ENCODE measurements at regions not wholly inside any gene's neighbourhood (a gene's known extent, or its start where the extent isn't known, plus 50 kb on each side); places are given as distances from the start of the nearest gene placed in this dataset.

GRCh38 chrX:22516893-22517292 lies 244.2 kb downstream of the CBLL2 start:
- H3K27ac ChIP-seq (ENCODE audit: control insufficient read depth, insufficient read depth), result no peak overlapping the region
- no peak overlapping the region for H3K9ac ChIP-seq (ENCODE audit: control insufficient read depth, insufficient read depth, low read length)
- RAD21 ChIA-PET (ENCODE audit: unreplicated experiment), result no interaction called here
- CTCF ChIA-PET, result no interaction called here
- WGBS (ENCODE audit: insufficient coverage, insufficient replicate concordance, low lambda C conversion rate, missing lambda C conversion rate), result 3% methylated on average over 5 of the region's 5 CpGs
- FAIRE-seq, result no peak
- H2AFZ ChIP-seq (ENCODE audit: control insufficient read depth, low read depth, low read length), result no peak overlapping the region
- H4K20me1 ChIP-seq (ENCODE audit: control insufficient read depth, insufficient read depth), result no peaks in the 10 kb centered on the region
- no peak for ATAC-seq
- no TSS peak for BruUV-seq (replicated peaks)
- SMC1A ChIA-PET (ENCODE audit: uncharacterized antibody, unreplicated experiment), result no interaction called here
- intact Hi-C loops (cut with micrococcal nuclease; ENCODE audit: unreplicated experiment) (no loop called here), in situ Hi-C loops (cut with MboI) (no loop called here)
- no peaks in the 10 kb centered on the region for H3K9me3 ChIP-seq (replicated peaks; ENCODE audit: control insufficient read depth, insufficient read depth, low read length)
- no peak overlapping the region for H3K4me3 ChIP-seq
- no peak overlapping the region for H3K4me2 ChIP-seq (ENCODE audit: control insufficient read depth, insufficient read depth)
- no peak for TF ChIP-seq CUX1 (IDR thresholded peaks at IDR 0.05; ENCODE audit: insufficient replicate concordance, low read depth, low read length)
- TF ChIP-seq, protein P1, sequence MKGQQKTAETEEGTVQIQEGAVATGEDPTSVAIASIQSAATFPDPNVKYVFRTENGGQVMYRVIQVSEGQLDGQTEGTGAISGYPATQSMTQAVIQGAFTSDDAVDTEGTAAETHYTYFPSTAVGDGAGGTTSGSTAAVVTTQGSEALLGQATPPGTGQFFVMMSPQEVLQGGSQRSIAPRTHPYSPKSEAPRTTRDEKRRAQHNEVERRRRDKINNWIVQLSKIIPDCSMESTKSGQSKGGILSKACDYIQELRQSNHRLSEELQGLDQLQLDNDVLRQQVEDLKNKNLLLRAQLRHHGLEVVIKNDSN (IDR thresholded peaks at IDR 0.05; ENCODE audit: borderline replicate concordance, extremely low read length, insufficient read depth, low read depth, low read length), result no peak
- no peak for TF ChIP-seq MYC (IDR thresholded peaks at IDR 0.05; ENCODE audit: insufficient read depth, insufficient read length, insufficient replicate concordance, low read length, severe bottlenecking)
- TF ChIP-seq TCF3 (IDR thresholded peaks at IDR 0.05; ENCODE audit: borderline replicate concordance, insufficient read depth, low read depth, low read length), result no peak
- TF ChIP-seq, protein P2, sequence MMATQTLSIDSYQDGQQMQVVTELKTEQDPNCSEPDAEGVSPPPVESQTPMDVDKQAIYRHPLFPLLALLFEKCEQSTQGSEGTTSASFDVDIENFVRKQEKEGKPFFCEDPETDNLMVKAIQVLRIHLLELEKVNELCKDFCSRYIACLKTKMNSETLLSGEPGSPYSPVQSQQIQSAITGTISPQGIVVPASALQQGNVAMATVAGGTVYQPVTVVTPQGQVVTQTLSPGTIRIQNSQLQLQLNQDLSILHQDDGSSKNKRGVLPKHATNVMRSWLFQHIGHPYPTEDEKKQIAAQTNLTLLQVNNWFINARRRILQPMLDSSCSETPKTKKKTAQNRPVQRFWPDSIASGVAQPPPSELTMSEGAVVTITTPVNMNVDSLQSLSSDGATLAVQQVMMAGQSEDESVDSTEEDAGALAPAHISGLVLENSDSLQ (IDR thresholded peaks at IDR 0.05), result no peak
- TF ChIP-seq SMARCA5 (IDR thresholded peaks at IDR 0.05), result no peak
- no peak for TF ChIP-seq NR2C1 (IDR thresholded peaks at IDR 0.05)
- no peak for TF ChIP-seq POLR2AphosphoS2 (IDR thresholded peaks at IDR 0.05; ENCODE audit: low read depth, low read length)
- TF ChIP-seq IRF4 (IDR thresholded peaks at IDR 0.05; ENCODE audit: low read depth, low read length), result no peak
- no peak for TF ChIP-seq NFIC (IDR thresholded peaks at IDR 0.05; ENCODE audit: low read depth, low read length)
- H3K27me3 ChIP-seq (replicated peaks in 1 of 2; ENCODE audit: control insufficient read depth in 2 of 2, insufficient read depth in 2 of 2, low read length in 1 of 2), result no peaks in the 10 kb centered on the region
- POLR2A ChIA-PET, result no interaction called here
- DNase-seq (ENCODE audit: low read depth, low spot score), result no peak
- H3K79me2 ChIP-seq (ENCODE audit: control insufficient read depth, insufficient read depth, low read length), result no peaks in the 10 kb centered on the region
- H3K36me3 ChIP-seq (ENCODE audit: control insufficient read depth in 2 of 2, insufficient read depth in 2 of 2, low read length in 1 of 2), result no peaks in the 10 kb centered on the region
- H3K4me1 ChIP-seq (ENCODE audit: control insufficient read depth, insufficient read depth, low read length), result no peaks in the 10 kb centered on the region
